ENCODE measurements at regions not wholly inside any gene's neighbourhood (a gene's known extent, or its start where the extent isn't known, plus 50 kb on each side); places are given as distances from the start of the nearest gene placed in this dataset.

DNA sequence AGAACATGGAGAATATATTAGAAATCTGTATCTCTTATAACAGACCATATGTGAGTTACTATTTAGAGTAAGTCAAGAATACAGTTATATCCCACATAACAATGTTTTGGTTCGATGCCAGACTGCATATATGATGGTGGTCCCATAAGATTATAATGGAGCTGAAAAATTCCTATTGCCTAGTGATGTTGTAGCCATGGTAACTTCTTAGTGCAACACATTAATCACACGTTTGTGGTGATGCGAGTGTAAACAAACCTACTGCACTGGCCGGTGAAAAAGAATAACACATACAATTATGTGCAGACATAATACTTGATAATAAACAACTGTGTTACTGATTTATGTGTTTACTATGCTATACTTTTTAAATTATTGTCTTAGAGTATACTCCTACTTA lies 69.8 kb upstream of the MNS1 start:
- TF ChIP-seq, protein P1, sequence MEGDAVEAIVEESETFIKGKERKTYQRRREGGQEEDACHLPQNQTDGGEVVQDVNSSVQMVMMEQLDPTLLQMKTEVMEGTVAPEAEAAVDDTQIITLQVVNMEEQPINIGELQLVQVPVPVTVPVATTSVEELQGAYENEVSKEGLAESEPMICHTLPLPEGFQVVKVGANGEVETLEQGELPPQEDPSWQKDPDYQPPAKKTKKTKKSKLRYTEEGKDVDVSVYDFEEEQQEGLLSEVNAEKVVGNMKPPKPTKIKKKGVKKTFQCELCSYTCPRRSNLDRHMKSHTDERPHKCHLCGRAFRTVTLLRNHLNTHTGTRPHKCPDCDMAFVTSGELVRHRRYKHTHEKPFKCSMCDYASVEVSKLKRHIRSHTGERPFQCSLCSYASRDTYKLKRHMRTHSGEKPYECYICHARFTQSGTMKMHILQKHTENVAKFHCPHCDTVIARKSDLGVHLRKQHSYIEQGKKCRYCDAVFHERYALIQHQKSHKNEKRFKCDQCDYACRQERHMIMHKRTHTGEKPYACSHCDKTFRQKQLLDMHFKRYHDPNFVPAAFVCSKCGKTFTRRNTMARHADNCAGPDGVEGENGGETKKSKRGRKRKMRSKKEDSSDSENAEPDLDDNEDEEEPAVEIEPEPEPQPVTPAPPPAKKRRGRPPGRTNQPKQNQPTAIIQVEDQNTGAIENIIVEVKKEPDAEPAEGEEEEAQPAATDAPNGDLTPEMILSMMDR (IDR thresholded peaks at IDR 0.05 in 2 of 3, conservative IDR thresholded peaks at IDR 0.05 in 1 of 3; ENCODE audit: control insufficient read depth in 2 of 3, extremely low read depth in 1 of 3, insufficient read depth in 1 of 3, low read depth in 3 of 3, low read length in 3 of 3): no peak
- TF ChIP-seq, protein P2, sequence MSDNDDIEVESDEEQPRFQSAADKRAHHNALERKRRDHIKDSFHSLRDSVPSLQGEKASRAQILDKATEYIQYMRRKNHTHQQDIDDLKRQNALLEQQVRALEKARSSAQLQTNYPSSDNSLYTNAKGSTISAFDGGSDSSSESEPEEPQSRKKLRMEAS (IDR thresholded peaks at IDR 0.05; ENCODE audit: low read depth, low read length): no peak

Data from GM12878 (cell line).